H1 (cell line): ENCODE measurements at regions not wholly inside any gene's neighbourhood (a gene's known extent, or its start where the extent isn't known, plus 50 kb on each side); places are given as distances from the start of the nearest gene placed in this dataset.

Experiments
- EZH2 ChIP-seq: fragments of 200-600 bp; sonication (generic); IDR thresholded peaks from 2 replicates; pipeline ENCODE4 v1.7.1; 2012; ENCODE audit warnings: low read depth, mild to moderate bottlenecking, moderate library complexity, low read length, inconsistent platforms; ENCODE audit not compliant: severe bottlenecking
- MAFK ChIP-seq: IDR thresholded peaks from 2 replicates; pipeline ENCODE4 v1.6.1; 2012; ENCODE audit warnings: low read depth, mild to moderate bottlenecking, improper control_type of control experiment, low read length

GRCh38 chr19:29117926-29118325 is 95.0 kb downstream of the UQCRFS1 start:
- no peak for TF ChIP-seq EZH2
- no peak for TF ChIP-seq MAFK
